T-helper 17 cell (primary cell): ENCODE measurements at regions not wholly inside any gene's neighbourhood (a gene's known extent, or its start where the extent isn't known, plus 50 kb on each side); places are given as distances from the start of the nearest gene placed in this dataset.

Source experiments
- ATAC-seq: fragments of 150-1000 bp; cut with Tn5 transposase; 2 replicates; pipeline ENCODE4 v1.10.0; 2021; ENCODE audit warnings: mild to moderate bottlenecking, moderate library complexity
- DNase-seq, 3 donors: peaks; one replicate each; pipeline versions ENCODE4 v3.0.0 to v3.0.0-alpha.2; 2020 to 2021
- H3K9me3 ChIP-seq: one replicate; pipeline ENCODE4 v1.7.0; 2013; ENCODE audit warnings: low read length, mild to moderate bottlenecking; ENCODE audit not compliant: control insufficient read depth, poor library complexity, severe bottlenecking
- H3K27ac Mint-ChIP-seq: one replicate; pipeline ENCODE4 v1.8.0; 2022; ENCODE audit warnings: mild to moderate bottlenecking, moderate library complexity, mixed read lengths
- H3K27me3 Mint-ChIP-seq: one replicate; pipeline ENCODE4 v1.8.0; 2022; ENCODE audit warnings: mixed read lengths
- H3K36me3 Mint-ChIP-seq: one replicate; pipeline ENCODE4 v1.8.0; 2022; ENCODE audit warnings: low read depth, mixed read lengths
- H3K4me1 Mint-ChIP-seq: one replicate; pipeline ENCODE4 v1.8.0; 2022; ENCODE audit warnings: mild to moderate bottlenecking, mixed read lengths
- H3K4me3 Mint-ChIP-seq: one replicate; pipeline ENCODE4 v1.8.0; 2022; ENCODE audit warnings: mild to moderate bottlenecking, moderate library complexity, mixed read lengths

GRCh38 chr2:237194081-237194480, 108.4 kb downstream of the COPS8 start:
- no peak for DNase-seq
- Mint-ChIP-seq H3K36me3 (no peaks in the 10 kb centered on the region), H3K27ac (no peak overlapping the region), H3K4me1 (no peaks in the 10 kb centered on the region), H3K27me3 (peaks cover 49% of the 10 kb centered on the region), H3K4me3 (no peak overlapping the region)
- H3K9me3 ChIP-seq = no peaks in the 10 kb centered on the region
- no peak for ATAC-seq

DNA sequence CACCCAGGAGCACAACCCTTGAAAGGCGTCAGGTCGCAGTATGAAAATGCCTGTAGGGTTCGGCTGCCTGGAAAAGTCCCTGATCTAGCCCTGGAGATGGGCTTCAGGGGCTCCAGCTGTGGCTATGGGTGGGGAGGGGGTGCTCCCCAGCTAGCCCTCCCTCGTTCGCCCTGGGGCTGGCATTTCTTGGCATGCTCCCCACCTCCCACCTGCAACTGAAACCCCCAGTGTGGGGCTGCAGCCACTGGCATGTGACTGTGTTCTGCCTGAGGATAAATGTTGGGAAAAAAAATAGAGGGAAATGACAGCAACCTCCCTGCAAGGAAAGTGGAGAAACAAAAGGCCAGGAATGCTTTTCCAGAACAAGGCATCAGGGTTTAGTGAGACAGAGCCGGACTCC, 109.2 kb downstream of the COPS8 start:
- H3K27ac Mint-ChIP-seq = no peak overlapping the region
- ATAC-seq = no peak

GRCh38 chr2:237195396-237196120, 109.9 kb downstream of the COPS8 start:
- no peaks in the 10 kb centered on the region for H3K9me3 ChIP-seq
- H3K36me3 Mint-ChIP-seq = no peaks in the 10 kb centered on the region
- peaks cover 59% of the 10 kb centered on the region for H3K27me3 Mint-ChIP-seq
- ATAC-seq = no peak
- DNase-seq = no peak
- no peak overlapping the region for H3K4me3 Mint-ChIP-seq
- no peak overlapping the region for H3K27ac Mint-ChIP-seq
- no peaks in the 10 kb centered on the region for H3K4me1 Mint-ChIP-seq

More for the DNA sequence above, 109.2 kb downstream of the COPS8 start:
- H3K36me3 Mint-ChIP-seq = no peaks in the 10 kb centered on the region
- no peaks in the 10 kb centered on the region for H3K9me3 ChIP-seq
- DNase-seq = no peak
- no peaks in the 10 kb centered on the region for H3K4me1 Mint-ChIP-seq
- H3K4me3 Mint-ChIP-seq = no peak overlapping the region
- H3K27me3 Mint-ChIP-seq = peaks cover 54% of the 10 kb centered on the region

DNA sequence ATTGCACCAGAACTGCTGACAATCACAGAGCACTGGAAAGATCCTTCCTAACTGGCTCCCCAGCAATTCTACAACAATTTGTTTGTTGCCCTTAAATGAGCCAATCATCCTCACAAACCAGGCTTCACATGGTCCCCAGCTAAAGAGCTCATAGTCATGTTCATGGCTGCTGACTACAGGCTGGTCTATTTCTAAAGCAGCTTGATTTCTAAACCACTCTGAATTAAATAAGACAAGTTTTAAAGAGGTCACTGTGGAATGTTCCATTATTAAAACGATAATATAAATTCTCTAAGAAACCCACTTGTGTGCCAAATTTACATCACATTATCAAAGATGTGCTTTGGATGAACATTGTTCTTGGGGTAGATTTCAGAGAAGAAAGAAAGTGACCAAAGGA, 110.7 kb downstream of the COPS8 start:
- H3K4me3 Mint-ChIP-seq = no peak overlapping the region
- peaks cover 59% of the 10 kb centered on the region for H3K27me3 Mint-ChIP-seq
- DNase-seq (no peak), ATAC-seq (no peak)
- H3K4me1 Mint-ChIP-seq = no peaks in the 10 kb centered on the region
- H3K9me3 ChIP-seq = no peaks in the 10 kb centered on the region
- no peak overlapping the region for H3K27ac Mint-ChIP-seq
- H3K36me3 Mint-ChIP-seq = no peaks in the 10 kb centered on the region

DNA sequence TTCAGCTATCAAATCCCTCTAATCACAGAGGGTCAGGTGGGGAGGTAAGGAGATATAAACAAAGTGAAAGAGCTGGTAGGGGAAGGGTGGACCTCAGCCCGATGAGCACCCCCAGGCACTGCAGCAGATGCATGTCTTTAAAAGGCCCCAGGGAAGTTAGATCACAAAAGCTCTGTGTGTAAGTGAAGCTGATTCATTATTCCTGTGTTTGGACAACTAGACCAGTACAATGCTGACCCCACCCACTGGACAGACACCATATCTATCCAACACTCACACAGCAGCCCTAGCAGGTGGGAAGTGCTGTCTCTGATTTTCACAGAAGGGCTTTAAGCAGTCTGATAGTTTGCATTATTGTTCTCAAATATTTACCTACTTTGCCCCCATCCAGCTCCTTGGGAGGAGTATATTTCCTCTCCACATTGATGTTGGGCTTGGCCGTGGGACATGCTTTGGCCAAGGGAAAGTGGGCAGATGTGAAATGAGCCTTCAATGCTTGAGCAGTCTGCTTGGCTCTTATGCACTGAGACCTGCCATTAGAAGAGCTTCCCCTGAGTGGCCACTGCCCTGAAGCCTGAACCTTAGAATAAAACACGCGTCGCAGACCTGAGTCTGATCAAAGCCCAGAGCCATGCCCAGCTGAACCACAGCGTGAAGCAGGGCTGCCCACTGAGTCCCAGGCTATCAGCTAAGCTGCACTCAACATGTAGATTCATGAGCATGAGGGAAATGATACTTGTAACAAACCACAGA, 111.4 kb downstream of the COPS8 start:
- no peak for DNase-seq
- H3K27ac Mint-ChIP-seq = no peak overlapping the region
- no peaks in the 10 kb centered on the region for H3K9me3 ChIP-seq
- no peak for ATAC-seq
- H3K27me3 Mint-ChIP-seq = peaks cover 60% of the 10 kb centered on the region
- no peaks in the 10 kb centered on the region for H3K4me1 Mint-ChIP-seq
- no peaks in the 10 kb centered on the region for H3K36me3 Mint-ChIP-seq
- no peak overlapping the region for H3K4me3 Mint-ChIP-seq

- DNase-seq (no peak), ATAC-seq (no peak)
- H3K4me3 Mint-ChIP-seq = no peak overlapping the region
- H3K27me3 Mint-ChIP-seq = peaks cover 60% of the 10 kb centered on the region
- H3K36me3 Mint-ChIP-seq = no peaks in the 10 kb centered on the region
- H3K9me3 ChIP-seq = no peaks in the 10 kb centered on the region
- no peak overlapping the region for H3K27ac Mint-ChIP-seq
- H3K4me1 Mint-ChIP-seq = no peaks in the 10 kb centered on the region
Observed at GRCh38 chr2:237198164-237198855, 112.6 kb downstream of the COPS8 start.

GRCh38 chr2:237199082-237199481, 113.4 kb downstream of the COPS8 start:
- Mint-ChIP-seq H3K36me3 (no peaks in the 10 kb centered on the region), H3K4me3 (no peak overlapping the region), H3K27ac (no peak overlapping the region), H3K27me3 (peaks cover 64% of the 10 kb centered on the region), H3K4me1 (no peaks in the 10 kb centered on the region)
- H3K9me3 ChIP-seq = no peaks in the 10 kb centered on the region
- DNase-seq (no peak), ATAC-seq (no peak)

DNA sequence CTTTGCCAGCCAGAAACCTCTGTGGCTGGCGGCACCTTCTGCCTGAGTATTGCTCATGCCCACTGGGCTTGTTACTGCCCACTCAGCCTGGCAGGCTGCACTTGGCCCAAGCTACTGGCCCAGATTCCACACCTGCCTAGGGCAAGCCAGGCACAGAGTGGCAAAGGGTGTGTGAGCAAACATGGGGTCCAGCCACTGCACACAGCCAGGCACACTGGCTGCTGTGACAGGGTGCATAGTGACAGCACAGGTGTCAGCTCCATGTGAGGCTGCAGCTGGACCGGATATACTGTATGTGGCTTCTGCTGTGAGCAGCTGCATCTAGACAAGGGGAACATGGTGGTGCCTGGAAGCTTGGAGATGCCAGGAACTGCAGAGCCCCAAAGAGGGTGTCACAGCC, 113.9 kb downstream of the COPS8 start:
- no peak overlapping the region for H3K4me3 Mint-ChIP-seq
- no peak overlapping the region for H3K27ac Mint-ChIP-seq
- H3K27me3 Mint-ChIP-seq = peaks cover 66% of the 10 kb centered on the region
- H3K9me3 ChIP-seq = no peaks in the 10 kb centered on the region
- no peak for ATAC-seq
- no peaks in the 10 kb centered on the region for H3K4me1 Mint-ChIP-seq
- no peaks in the 10 kb centered on the region for H3K36me3 Mint-ChIP-seq
- no peak for DNase-seq

DNA sequence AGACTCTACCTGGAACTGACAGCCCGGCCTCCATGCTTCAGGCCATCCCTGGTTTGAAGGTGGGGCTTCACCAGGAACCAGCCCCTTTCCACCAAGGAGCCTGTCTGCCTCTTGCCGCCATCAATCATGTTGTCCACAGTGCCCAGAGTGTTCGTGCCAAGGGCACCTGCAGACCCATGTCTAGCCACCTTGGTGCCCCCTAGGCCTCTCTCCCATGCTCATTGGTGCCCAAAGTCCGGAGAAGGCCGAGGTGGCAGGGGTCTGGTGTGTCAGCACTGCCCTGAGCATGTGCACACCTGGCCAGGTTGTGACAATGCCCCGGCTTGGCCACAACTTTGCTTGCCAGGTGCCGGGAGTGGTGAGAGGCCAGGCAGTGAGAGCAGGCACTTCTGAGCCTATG, 114.8 kb downstream of the COPS8 start:
- Mint-ChIP-seq H3K4me3 (no peak overlapping the region), H3K4me1 (no peaks in the 10 kb centered on the region), H3K27me3 (peaks cover 74% of the 10 kb centered on the region), H3K36me3 (no peaks in the 10 kb centered on the region), H3K27ac (no peak overlapping the region)
- H3K9me3 ChIP-seq = no peaks in the 10 kb centered on the region
- ATAC-seq (no peak), DNase-seq (no peak)

DNA sequence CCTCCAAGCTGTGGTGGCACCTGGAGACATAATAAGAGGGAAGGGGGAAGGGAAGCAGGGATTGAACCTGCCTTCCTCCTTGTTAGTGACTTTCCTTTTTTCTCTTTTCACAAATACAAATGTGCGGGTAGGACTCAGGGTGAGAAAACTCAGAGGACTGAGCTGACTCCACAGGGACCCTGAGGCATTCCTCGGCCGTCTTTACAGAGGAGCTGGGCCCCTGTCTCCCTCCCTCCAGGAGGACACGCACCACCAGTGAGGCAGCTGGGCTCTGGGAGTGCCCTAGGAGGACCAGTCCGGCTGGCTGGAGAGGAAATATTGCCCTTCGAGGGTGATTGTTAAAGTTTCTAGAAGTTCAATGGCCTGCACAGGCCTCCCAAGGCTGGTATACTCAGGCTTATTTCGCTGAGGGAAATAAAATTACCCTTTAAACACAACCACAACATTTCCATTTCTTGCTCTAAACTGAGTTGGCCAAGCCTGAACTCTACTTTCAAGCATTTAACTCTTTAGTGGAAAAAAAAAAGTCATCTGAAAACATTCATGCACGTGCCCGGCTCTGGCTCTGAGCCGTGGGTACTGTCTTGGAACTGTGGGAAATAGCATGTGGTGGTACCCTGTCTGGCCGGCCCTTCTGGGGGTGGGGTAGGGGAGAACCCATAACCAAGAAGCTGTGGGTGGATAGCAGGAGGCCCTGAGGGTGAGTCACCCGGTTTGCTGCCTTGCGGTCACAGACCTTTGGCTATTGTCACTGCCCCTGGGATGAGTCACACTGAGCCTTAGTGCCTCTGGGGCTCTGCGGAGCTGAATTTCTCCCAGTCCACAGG, 116.0 kb downstream of the COPS8 start:
- Mint-ChIP-seq H3K4me3 (no peak overlapping the region), H3K36me3 (no peaks in the 10 kb centered on the region), H3K27ac (no peak overlapping the region), H3K4me1 (no peaks in the 10 kb centered on the region), H3K27me3 (peaks cover 65% of the 10 kb centered on the region)
- ATAC-seq = no peak
- no peak for DNase-seq
- no peaks in the 10 kb centered on the region for H3K9me3 ChIP-seq

GRCh38 chr2:237202288-237203030, 116.8 kb downstream of the COPS8 start:
- Mint-ChIP-seq H3K4me1 (no peaks in the 10 kb centered on the region), H3K36me3 (no peaks in the 10 kb centered on the region), H3K27ac (no peak overlapping the region), H3K27me3 (peaks cover 64% of the 10 kb centered on the region), H3K4me3 (no peak overlapping the region)
- ATAC-seq (no peak), DNase-seq (no peak)
- H3K9me3 ChIP-seq = no peaks in the 10 kb centered on the region

- Mint-ChIP-seq H3K4me1 (no peaks in the 10 kb centered on the region), H3K27me3 (peaks cover 57% of the 10 kb centered on the region), H3K4me3 (no peak overlapping the region), H3K36me3 (no peaks in the 10 kb centered on the region), H3K27ac (no peak overlapping the region)
- no peak for DNase-seq
- ATAC-seq = no peak
- H3K9me3 ChIP-seq = no peaks in the 10 kb centered on the region
Observed at GRCh38 chr2:237205043-237205541, 119.4 kb downstream of the COPS8 start.
